Body of pancreas (tissue), 4 donors: ENCODE measurements at regions not wholly inside any gene's neighbourhood (a gene's known extent, or its start where the extent isn't known, plus 50 kb on each side); places are given as distances from the start of the nearest gene placed in this dataset.

Source experiments
- CTCF ChIP-seq, 7 experiments: fragments of 450-650 bp in 4 of 7; fragments of 200-600 bp in 3 of 7; sonication (generic) in 3 of 7; IDR thresholded peaks; one replicate each; pipeline ENCODE4 v1.5.1; 2016 to 2019; ENCODE audit warnings: antibody characterized with exemption in 7 of 7
- POLR2A ChIP-seq, 3 donors: fragments of 450-650 bp; IDR thresholded peaks; one replicate each; pipeline ENCODE4 v1.6.1; 2016; ENCODE audit warnings: antibody characterized with exemption in 3 of 3, mild to moderate bottlenecking in 2 of 3

GRCh38 chr16:21501869-21502667 is 97.3 kb upstream of the METTL9 start:
- TF ChIP-seq POLR2A (IDR thresholded peaks at IDR 0.05), result peak; percentile 88 to 90 (median 88)
- TF ChIP-seq CTCF (IDR thresholded peaks at IDR 0.05), result no peak
